ENCODE measurements at regions not wholly inside any gene's neighbourhood (a gene's known extent, or its start where the extent isn't known, plus 50 kb on each side); places are given as distances from the start of the nearest gene placed in this dataset.
"Not testable (repeated sequence)": the region's sequence is repeated elsewhere in the genome, so short reads cannot be mapped to it uniquely, and the experiment has no call there.

DNA sequence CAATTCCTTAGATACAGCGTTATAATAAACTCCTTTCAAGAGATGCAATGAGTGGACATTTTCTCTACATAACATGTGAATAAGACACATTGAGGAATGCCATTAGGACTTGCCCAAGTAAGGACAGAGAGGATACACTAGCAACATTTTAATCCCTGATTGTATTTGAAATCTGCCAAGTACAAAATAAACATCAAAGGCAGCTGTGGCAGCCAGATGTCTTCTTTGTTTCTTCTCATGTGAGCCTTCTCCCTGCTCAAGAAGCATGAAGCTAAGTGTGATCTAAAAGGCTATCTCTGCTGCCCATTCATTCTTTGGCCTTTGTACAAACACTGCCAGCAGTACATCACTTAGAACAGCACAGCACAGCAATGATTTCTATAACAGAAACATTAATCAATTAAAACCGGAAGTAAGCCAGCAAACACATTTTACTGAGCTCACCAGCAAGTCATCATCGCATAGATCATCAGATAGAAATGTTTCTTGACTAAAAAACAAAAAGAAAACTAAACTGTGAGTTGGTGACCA is 364.0 kb downstream of the CNTN6 start:
- DNase-seq (ENCODE audit: low read depth in 2 of 2) = no peak
- TF ChIP-seq, protein P1, sequence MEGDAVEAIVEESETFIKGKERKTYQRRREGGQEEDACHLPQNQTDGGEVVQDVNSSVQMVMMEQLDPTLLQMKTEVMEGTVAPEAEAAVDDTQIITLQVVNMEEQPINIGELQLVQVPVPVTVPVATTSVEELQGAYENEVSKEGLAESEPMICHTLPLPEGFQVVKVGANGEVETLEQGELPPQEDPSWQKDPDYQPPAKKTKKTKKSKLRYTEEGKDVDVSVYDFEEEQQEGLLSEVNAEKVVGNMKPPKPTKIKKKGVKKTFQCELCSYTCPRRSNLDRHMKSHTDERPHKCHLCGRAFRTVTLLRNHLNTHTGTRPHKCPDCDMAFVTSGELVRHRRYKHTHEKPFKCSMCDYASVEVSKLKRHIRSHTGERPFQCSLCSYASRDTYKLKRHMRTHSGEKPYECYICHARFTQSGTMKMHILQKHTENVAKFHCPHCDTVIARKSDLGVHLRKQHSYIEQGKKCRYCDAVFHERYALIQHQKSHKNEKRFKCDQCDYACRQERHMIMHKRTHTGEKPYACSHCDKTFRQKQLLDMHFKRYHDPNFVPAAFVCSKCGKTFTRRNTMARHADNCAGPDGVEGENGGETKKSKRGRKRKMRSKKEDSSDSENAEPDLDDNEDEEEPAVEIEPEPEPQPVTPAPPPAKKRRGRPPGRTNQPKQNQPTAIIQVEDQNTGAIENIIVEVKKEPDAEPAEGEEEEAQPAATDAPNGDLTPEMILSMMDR (IDR thresholded peaks at IDR 0.05; ENCODE audit: low read depth, low read length) = no peak

DNA sequence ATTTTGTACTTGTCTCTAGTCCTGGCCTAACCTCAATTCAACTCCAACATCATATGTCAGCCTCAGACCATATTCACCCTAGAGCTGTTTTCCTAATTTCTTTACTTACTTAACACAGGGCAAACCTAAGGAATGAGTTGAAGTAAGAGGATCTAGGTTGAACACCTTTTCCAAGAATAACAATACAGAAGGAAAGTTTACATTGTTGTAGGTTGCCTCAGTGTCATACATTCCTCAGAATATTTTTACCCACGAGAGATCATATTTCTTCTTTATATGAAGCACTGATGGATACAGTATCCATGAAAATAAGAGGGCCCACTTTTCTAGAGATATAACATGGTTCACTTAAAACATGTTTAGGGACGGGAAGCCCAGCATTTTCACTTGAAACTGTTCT is 369.5 kb downstream of the CNTN6 start:
- H3K4me3 ChIP-seq (replicated peaks in 1 of 2; ENCODE audit: low read depth in 2 of 2, low read length in 2 of 2) = no peak overlapping the region
- DNase-seq (ENCODE audit: low read depth in 2 of 2) = no peak
- TF ChIP-seq, protein P1 (IDR thresholded peaks at IDR 0.05; ENCODE audit: low read depth, low read length) = no peak

More for the DNA sequence above, 364.0 kb downstream of the CNTN6 start:
- no peak overlapping the region for H3K4me3 ChIP-seq (replicated peaks in 1 of 2; ENCODE audit: low read depth in 2 of 2, low read length in 2 of 2)

DNA sequence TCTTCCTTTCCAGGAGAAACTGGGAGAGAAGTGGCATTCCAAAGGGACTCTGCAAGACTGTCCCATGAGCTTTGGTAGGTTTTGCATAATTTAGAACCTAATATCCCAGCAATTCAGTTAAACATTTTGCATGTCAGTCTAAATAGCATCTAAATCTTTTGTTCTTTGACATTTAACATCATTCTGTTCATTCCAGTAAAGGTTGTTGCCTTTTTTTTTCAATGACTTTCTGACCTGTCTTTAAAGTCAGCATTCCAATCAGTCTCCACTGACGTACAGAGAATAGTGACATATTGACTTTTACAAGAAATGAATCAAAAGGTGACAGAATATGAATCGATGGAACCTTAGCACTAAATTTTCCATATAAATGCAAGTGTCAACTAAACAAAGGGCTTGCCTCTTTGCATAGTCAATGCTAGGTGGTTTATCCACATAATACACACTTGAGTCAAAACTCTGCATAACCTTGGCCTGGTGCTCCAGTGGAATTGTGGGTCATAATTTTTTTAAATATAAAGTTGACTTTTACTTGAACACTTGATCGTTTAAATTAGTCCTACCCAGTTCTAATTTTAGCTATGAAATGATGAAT is 370.1 kb downstream of the CNTN6 start:
- TF ChIP-seq, protein P1 (IDR thresholded peaks at IDR 0.05; ENCODE audit: low read depth, low read length) = no peak
- no peak overlapping the region for H3K4me3 ChIP-seq (replicated peaks in 1 of 2; ENCODE audit: low read depth in 2 of 2, low read length in 2 of 2)
- DNase-seq (ENCODE audit: low read depth in 2 of 2) = no peak

DNA sequence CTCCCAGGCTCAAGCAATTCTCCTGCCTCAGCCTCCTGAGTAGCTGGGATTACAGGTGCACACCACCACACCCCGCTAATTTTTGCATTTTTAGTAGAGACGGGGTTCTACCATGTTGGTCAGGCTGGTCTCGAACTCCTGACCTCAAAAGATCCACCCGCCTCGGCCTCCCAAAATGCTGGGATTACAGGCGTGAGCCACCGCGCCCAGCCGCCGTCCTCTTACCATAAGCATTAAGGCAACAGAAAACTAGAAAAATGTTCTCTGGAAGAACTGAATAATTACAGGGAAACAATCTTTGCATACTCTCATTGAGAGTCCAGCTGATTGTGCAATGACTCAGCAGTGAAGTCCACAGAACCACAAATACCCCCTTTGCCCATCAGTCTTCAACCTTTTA is 372.3 kb downstream of the CNTN6 start:
- not testable (repeated sequence) for DNase-seq (ENCODE audit: low read depth in 2 of 2)

DNA sequence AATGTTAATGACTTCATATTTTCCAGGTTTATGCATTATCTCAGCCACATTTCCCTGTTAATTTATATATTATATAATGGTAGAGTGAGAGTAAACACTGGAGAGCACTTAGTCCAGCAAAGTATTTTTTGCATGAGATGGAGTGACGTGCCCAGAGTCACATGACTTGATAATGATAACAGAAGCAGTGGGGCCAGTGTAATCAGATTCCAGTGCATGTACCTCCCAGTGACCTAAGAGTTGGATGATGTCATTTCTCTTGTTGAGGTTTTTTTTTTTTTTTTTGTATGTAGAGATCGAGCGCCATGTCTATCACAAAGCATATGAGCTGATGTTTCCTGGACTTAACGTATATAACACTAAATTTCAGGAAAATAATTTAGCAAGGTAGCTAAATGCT is 375.3 kb downstream of the CNTN6 start:
- H3K4me3 ChIP-seq (replicated peaks in 1 of 2; ENCODE audit: low read depth in 2 of 2, low read length in 2 of 2) = no peak overlapping the region
- DNase-seq (ENCODE audit: low read depth in 2 of 2) = no peak
- TF ChIP-seq, protein P1 (IDR thresholded peaks at IDR 0.05; ENCODE audit: low read depth, low read length) = no peak

More for the DNA sequence above, 372.3 kb downstream of the CNTN6 start:
- H3K4me3 ChIP-seq (replicated peaks in 1 of 2; ENCODE audit: low read depth in 2 of 2, low read length in 2 of 2) = not testable (repeated sequence)

DNA sequence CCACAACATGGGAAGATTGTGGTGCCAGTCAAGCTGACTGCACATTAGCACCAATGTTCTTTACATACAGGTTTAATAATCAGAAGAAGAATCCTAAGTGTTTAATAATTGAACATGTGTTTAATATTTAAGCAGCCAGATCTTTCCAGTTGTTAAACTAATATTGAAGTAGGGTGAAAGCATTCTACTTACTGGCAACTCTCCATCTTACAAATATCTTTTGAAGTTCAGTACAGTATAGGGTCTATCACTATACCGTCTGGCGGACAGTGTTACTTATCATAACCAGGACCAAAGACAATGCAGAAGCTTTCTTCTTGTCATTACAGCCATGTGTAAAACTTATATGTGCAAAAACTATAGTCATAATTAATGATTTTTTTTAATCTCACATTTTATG is 376.4 kb downstream of the CNTN6 start:
- no peak for DNase-seq (ENCODE audit: low read depth in 2 of 2)
- TF ChIP-seq, protein P1 (IDR thresholded peaks at IDR 0.05; ENCODE audit: low read depth, low read length) = no peak

DNA sequence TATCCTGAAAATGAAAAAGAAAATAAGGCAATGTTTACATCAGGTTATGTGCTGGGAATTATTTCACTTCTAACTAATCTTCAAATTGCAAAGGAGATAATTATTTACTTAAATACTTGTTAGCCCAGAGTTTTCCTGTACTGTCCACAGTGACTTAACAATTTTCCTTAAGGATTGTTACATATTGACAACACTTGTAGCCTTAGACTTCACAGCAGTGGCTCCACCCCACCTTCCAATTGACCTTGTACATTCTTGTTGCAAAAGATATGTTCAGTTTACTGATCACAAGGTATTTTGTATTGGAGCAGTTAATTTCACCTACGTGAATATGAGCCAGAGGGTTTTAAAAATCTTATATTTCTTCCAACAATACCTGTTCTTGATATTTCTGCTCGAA is 376.9 kb downstream of the CNTN6 start:
- TF ChIP-seq, protein P1 (IDR thresholded peaks at IDR 0.05; ENCODE audit: low read depth, low read length) = no peak
- H3K4me3 ChIP-seq (replicated peaks in 1 of 2; ENCODE audit: low read depth in 2 of 2, low read length in 2 of 2) = no peak overlapping the region
- DNase-seq (ENCODE audit: low read depth in 2 of 2) = no peak

More for the DNA sequence above, 376.4 kb downstream of the CNTN6 start:
- no peak overlapping the region for H3K4me3 ChIP-seq (replicated peaks in 1 of 2; ENCODE audit: low read depth in 2 of 2, low read length in 2 of 2)

Data from cardiac fibroblast (primary cell).